A204.1 (cell line): ENCODE measurements at regions not wholly inside any gene's neighbourhood (a gene's known extent, or its start where the extent isn't known, plus 50 kb on each side); places are given as distances from the start of the nearest gene placed in this dataset.
A peak's percentile ranks its signal among the peaks of the same experiment; 100 is the strongest.

Source experiments
- FAIRE-seq: peaks from 2 replicates; lab custom pipeline; 2012; peaks lifted over from hg19 to GRCh38; lab: Jason Lieb, UNC

- FAIRE-seq, result no peak
These were observed 86.4 kb upstream of the RMDN2 start for GRCh38 chr2:37838541-37839167.

- FAIRE-seq, result no peak
These were observed 85.1 kb upstream of the RMDN2 start for GRCh38 chr2:37839991-37840390.

- FAIRE-seq, result no peak
These were observed 82.2 kb upstream of the RMDN2 start for GRCh38 chr2:37842732-37843440.

GRCh38 chr2:37843556-37843955 is 81.5 kb upstream of the RMDN2 start:
- no peak for FAIRE-seq

- FAIRE-seq, result no peak
These were observed 78.9 kb upstream of the RMDN2 start for GRCh38 chr2:37846207-37846606.

- no peak for FAIRE-seq
These were observed 77.3 kb upstream of the RMDN2 start for GRCh38 chr2:37847792-37848191.

GRCh38 chr2:37848451-37848850 is 76.6 kb upstream of the RMDN2 start:
- FAIRE-seq, result no peak

- no peak for FAIRE-seq
These were observed 75.2 kb upstream of the RMDN2 start for GRCh38 chr2:37849911-37850310.

- no peak for FAIRE-seq
These were observed 73.7 kb upstream of the RMDN2 start for GRCh38 chr2:37851428-37851827.

GRCh38 chr2:37851828-37852584 is 73.1 kb upstream of the RMDN2 start:
- no peak for FAIRE-seq

- FAIRE-seq, result no peak
These were observed 72.5 kb upstream of the RMDN2 start for GRCh38 chr2:37852585-37853014.

GRCh38 chr2:37854676-37855282 is 70.3 kb upstream of the RMDN2 start:
- no peak for FAIRE-seq

- FAIRE-seq, result no peak
These were observed 69.6 kb upstream of the RMDN2 start for GRCh38 chr2:37855283-37856041.

GRCh38 chr2:37856101-37856751 is 68.9 kb upstream of the RMDN2 start:
- FAIRE-seq, result no peak

- FAIRE-seq, result no peak
These were observed 67.3 kb upstream of the RMDN2 start for GRCh38 chr2:37857575-37858399.

GRCh38 chr2:37858400-37858711 is 66.7 kb upstream of the RMDN2 start:
- no peak for FAIRE-seq

- FAIRE-seq, result no peak
These were observed 66.3 kb upstream of the RMDN2 start for GRCh38 chr2:37858725-37859267.

GRCh38 chr2:37862620-37863019 is 62.5 kb upstream of the RMDN2 start:
- FAIRE-seq, result no peak

GRCh38 chr2:37864217-37864616 is 60.9 kb upstream of the RMDN2 start:
- peak; percentile 96 for FAIRE-seq

GRCh38 chr2:37865640-37866039 is 59.4 kb upstream of the RMDN2 start:
- FAIRE-seq, result no peak
